SKM-1 treated with dmso at 0.1 percent for 144 hours (cell line): ENCODE measurements at regions not wholly inside any gene's neighbourhood (a gene's known extent, or its start where the extent isn't known, plus 50 kb on each side); places are given as distances from the start of the nearest gene placed in this dataset.

Experiments
- DNase-seq: peaks from one replicate; lab custom pipeline; 2025; ENCODE audit not compliant: unreplicated experiment; lab: John Stamatoyannopoulos, UW

- no peak for DNase-seq
Measured at GRCh38 chr11:128367573-128367972, 219.8 kb downstream of the ETS1 start.

GRCh38 chr11:128365044-128365443 is 222.3 kb downstream of the ETS1 start:
- no peak for DNase-seq

GRCh38 chr11:128361451-128362020 is 225.8 kb downstream of the ETS1 start:
- no peak for DNase-seq

GRCh38 chr11:128359515-128359914 is 227.8 kb downstream of the ETS1 start:
- no peak for DNase-seq

- DNase-seq, result no peak
Measured at GRCh38 chr11:128357073-128357472, 230.3 kb downstream of the ETS1 start.

GRCh38 chr11:128355558-128355957 is 231.8 kb downstream of the ETS1 start:
- DNase-seq, result no peak

- DNase-seq, result no peak
Measured at GRCh38 chr11:128354476-128354875, 232.9 kb downstream of the ETS1 start.

- DNase-seq, result no peak
Measured at GRCh38 chr11:128351168-128351567, 236.2 kb downstream of the ETS1 start.

GRCh38 chr11:128349650-128350299 is 237.6 kb downstream of the ETS1 start:
- DNase-seq, result no peak

GRCh38 chr11:128346804-128347203 is 240.6 kb downstream of the ETS1 start:
- no peak for DNase-seq

- DNase-seq, result no peak
Measured at GRCh38 chr11:128345316-128345715, 242.0 kb downstream of the ETS1 start.

GRCh38 chr11:128343870-128344269 is 243.5 kb downstream of the ETS1 start:
- DNase-seq, result no peak

- no peak for DNase-seq
Measured at GRCh38 chr11:128343135-128343514, 244.2 kb downstream of the ETS1 start.

- DNase-seq, result no peak
Measured at GRCh38 chr11:128342511-128343134, 244.7 kb downstream of the ETS1 start.

GRCh38 chr11:128341280-128342248 is 245.8 kb downstream of the ETS1 start:
- no peak for DNase-seq

- no peak for DNase-seq
Measured at GRCh38 chr11:128339792-128340191, 247.6 kb downstream of the ETS1 start.

GRCh38 chr11:128338811-128339210 is 248.5 kb downstream of the ETS1 start:
- no peak for DNase-seq

- DNase-seq, result no peak
Measured at GRCh38 chr11:128336203-128336602, 251.2 kb downstream of the ETS1 start.

GRCh38 chr11:128335729-128336128 is 251.6 kb downstream of the ETS1 start:
- DNase-seq, result no peak

- no peak for DNase-seq
Measured at GRCh38 chr11:128334311-128335044, 252.9 kb downstream of the ETS1 start.

GRCh38 chr11:128331317-128331716 is 256.0 kb downstream of the ETS1 start:
- no peak for DNase-seq
